Left lobe of liver (tissue), 2 donors: ENCODE measurements at regions not wholly inside any gene's neighbourhood (a gene's known extent, or its start where the extent isn't known, plus 50 kb on each side); places are given as distances from the start of the nearest gene placed in this dataset.
A peak's percentile ranks its signal among the peaks of the same experiment; 100 is the strongest.

Source experiments
- ATAC-seq: fragments of 200-7000 bp; cut with Tn5 transposase; one replicate; pipeline ENCODE4 v1.9.1; 2020; ENCODE audit warnings: mild to moderate bottlenecking, moderate library complexity
- DNase-seq: peaks from one replicate; pipeline ENCODE4 v3.0.0-alpha.2; 2020; ENCODE audit warnings: low spot score
- donor health status: DM: no; HTN: no; CAD: no; lungs with moderate emphysema.
- donor health status: DM: no; HTN: yes; CAD: no.

DNA sequence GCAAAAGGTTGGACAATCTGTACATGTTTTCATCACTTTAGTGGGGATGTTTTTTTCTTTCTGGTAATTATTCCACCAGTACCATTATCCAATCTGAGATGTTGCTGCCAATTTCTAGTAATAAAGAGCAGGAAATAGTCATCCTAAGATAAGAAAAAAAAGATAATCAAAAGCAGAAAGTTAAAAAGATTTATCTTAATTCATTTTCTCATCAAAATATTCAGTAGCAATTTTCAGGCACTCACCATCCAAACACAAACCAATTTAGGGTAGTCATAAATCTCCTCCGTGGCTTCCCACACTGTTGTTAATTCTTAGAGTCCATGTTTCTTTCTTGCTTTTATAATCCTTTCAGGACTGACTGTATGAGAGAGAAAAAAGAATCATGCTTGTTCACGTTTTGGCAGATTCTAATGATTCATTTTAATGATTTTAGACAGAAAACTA, 263.7 kb upstream of the UGT8 start:
- ATAC-seq (no peak), DNase-seq (no peak)

DNA sequence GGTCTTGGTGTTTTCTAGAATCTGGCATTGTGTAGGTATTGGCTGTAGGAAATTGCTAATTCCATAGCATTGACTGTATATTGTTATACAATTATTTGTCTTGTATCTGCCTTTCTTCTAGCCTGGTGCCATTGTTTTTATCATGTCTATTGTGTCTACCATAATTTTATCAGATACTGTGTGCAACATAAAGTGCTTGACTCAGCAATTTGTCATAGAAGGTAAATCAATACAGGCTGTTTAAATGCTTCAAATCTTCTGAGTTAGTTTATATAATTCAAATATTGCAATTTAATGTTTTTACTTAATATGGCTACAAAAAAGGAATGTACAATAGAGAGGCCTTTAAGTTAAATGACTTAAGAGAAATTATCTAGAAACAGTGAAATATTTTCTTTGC, 263.3 kb upstream of the UGT8 start:
- DNase-seq (no peak), ATAC-seq (no peak)

DNA sequence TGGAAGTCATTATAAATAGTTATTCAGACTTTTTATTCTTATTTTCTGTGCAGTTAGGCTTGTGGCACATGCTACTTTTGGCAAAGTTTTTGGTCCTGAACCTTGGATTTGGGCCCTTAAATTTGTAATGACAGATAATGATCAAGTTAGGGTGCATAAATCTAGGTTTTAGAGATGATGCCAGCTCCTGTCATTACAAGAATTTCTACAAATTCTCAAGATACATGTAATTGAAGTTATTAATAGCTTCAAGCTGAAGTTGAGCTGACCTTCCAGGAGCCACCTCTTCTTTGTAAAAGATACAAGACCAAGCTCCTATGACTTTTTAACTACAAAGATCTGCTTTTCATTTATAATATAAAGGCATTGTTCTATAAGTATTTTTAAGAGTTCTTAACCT, 255.6 kb upstream of the UGT8 start:
- DNase-seq, result no peak
- ATAC-seq, result no peak

DNA sequence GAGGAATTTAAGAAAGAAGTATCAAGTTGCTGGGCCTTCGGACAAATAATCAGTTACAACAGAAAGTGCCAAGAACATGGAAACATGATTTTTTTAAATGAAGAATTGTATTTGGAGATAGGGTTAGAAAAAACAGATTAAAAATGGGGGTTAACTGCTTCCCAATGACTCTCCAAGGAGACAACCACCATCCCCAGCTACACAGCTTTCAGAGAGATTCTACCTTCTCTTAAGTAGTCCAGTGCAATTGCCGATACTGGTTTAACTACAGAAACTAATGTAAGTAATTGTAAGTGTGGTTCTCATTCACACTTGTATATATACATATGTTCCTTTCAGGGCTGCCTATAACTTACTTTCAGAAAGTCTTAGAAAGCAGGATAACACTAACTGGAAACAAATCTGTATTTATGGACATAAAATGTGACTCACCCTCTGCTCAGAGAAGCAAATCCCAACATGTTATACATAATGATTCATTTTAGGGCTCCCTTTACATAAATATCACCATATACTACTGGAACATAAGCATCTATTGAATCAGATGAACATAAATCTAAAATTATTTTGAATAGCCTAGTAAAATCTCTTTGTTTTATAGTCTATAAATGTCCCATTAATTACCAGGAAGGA, 248.9 kb upstream of the UGT8 start:
- DNase-seq (no peak), ATAC-seq (no peak)

DNA sequence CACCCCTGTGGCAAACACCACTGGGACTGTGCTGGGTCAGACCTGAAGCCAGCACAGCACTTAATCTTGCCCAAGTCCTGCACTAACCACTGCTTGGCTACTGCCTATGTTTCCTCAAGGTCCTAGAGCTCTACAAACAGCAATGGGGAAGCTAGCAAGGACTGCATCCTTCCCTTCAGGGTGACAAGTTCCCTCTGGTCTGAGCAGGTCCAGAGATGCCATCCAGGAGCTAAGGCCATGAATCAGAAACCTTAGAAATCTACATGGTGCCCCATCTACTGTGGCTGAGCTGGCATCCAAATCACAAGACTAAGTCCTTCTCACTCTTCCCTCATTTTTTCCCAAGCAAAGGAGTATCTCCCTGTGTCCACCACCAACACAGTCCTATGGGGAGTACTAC, 239.7 kb upstream of the UGT8 start:
- no peak for ATAC-seq
- DNase-seq, result no peak

DNA sequence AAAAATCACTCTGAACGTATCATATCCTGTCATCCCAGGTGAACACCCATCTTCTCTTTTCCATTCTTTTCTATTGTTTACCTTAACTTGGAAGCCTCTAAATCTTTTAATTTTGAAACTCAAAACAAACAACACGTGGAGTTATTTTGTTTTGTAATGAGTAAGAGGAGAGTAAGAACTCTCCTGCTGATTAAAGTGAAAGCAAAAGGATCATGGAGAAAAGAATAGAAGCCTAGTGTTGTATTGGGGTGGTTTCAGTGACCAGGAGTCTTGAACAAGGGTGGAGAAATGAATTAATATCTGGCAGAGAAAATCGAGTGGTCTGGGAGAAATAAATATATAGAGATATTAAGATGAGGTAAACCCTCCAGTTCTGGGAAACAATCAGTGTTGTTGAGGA, 237.4 kb upstream of the UGT8 start:
- DNase-seq, result no peak
- no peak for ATAC-seq

DNA sequence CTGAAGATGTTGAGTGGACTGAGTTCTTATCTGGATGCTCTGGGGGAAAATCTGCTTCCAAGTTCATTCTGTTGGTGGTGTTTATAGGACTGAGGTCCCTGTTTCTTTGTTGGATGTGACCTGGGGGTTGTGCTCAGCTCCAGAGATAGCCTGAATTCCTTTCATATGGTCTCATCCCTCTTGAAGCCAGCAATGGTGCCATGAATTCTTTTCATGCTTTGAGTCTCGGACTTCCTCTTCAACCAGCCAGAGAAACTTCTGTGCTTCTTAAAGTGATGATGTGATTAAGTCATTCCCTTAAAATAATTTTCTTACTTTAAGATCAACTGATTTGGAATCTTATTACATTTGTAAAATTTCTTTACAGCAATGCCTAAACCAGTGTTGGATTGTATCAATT, 233.8 kb upstream of the UGT8 start:
- DNase-seq, result no peak
- no peak for ATAC-seq

DNA sequence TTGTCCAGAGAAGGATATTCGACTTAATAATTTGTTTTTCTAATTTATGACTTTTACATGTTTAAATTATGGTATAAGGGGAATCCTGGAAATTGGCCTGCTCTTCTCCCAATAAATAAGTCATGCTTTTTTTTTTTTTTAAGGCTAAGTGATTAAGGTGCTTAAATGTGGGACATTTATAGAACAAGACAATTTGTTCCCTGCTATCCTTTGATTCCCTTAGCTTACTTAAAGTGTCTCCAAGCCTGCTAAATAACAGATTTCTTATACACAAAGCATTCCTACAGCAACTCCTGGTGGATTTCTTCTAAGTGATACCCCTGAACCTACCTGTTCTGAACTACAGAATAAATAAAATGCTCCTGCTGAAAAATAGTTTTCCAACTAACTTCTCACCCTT, 233.0 kb upstream of the UGT8 start:
- ATAC-seq (no peak), DNase-seq (no peak)

DNA sequence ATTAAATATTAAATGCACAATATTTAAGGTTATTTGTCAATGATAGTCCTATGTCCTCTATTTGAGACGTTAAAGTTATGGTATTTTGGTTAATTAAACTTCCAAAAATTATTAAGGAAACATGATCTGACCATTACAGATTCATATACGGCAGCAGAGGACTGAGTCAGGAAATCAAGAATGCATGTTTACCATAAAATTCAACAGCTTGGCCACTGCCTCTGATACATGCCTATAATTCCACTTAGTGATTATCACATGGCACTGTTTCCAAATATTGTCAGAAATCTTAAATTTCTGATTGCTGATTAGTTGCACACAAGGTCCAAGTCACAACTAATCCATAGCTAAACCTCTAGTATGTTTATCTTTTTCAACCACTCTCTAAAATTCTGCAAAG, 232.2 kb upstream of the UGT8 start:
- DNase-seq (no peak), ATAC-seq (no peak)

DNA sequence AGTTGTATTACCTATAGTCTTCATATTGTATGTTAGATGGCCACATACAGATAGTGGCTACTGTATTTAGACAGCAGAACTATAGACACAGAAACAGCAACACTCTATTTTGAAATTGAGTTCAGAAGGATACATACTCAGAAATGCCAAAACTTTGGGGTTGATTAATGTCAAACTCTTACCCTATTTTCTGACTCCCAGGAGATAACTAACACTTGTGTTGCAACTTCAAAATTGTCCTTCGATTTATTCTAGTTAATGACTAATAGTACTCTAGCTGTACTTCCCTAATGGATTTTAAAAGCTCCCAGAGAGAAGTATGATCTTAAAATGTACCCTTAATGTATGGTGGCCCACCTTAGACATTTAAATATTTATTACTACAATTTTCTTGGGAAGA, 229.9 kb upstream of the UGT8 start:
- DNase-seq (no peak), ATAC-seq (peak; percentile 79)

DNA sequence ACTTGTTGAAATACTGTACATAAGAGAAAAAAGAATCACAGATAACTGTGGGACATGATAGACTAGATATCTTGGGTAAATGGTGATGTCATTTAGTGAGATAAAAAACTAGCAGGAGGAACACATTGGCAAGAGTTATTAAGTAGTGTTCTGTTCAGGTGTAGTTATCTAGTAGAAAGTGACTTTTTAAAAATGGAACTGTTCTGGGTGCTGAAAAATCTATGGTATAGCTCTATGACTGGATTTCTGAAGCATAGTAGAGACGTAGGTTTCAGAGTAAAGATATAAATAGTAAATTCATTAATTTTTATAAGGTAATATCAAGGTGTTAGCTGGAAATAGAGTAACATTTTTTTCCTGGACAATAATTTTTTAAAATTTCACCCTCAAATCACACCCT, 225.1 kb upstream of the UGT8 start:
- DNase-seq (no peak), ATAC-seq (no peak)

DNA sequence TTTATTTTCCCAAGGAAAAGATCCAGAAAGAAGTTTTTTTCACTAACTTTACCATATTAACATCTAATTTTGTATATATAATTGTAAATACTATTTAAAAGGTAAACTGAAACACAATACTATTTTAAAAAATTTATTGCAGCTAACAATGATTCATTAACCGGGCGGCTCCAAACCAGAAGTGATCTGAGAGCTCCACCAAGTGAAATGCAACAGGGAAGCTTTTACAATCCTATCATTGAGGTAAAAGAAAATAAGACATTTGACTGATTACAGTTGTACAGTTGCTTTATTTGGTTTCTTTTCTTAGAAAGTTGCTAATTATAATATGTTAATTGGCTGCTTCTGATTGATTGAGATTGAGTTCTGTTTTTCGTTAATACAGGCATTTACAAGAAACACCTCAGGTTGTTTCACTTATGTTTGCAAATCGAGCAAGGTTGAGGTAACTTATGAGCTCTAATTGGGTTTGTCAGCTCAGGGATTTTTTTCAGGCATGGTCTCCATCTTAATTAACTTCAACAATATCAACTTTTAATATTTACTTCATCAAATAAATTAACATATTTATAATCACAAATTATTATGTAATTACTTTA, 220.2 kb upstream of the UGT8 start:
- no peak for DNase-seq
- ATAC-seq, result peak; percentile 51

DNA sequence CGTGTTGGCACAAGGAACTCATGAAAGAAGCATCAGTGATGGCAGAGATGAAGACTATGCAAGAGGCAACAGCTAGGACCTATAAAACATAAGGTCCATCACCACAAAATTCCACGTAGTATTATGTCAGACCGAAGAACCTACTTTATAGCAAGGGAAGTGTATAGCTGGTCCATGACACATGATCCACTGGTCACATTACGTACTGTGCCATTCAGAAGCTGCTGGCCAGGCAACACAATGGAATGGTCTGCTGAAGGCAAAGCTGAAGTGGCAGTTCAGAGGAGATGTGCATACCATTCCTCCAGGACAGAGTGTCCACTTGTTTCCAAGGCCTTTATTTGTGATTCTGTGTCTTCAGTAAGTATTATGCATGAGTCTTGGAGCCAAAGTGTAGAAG, 215.5 kb upstream of the UGT8 start:
- ATAC-seq (no peak), DNase-seq (no peak)

DNA sequence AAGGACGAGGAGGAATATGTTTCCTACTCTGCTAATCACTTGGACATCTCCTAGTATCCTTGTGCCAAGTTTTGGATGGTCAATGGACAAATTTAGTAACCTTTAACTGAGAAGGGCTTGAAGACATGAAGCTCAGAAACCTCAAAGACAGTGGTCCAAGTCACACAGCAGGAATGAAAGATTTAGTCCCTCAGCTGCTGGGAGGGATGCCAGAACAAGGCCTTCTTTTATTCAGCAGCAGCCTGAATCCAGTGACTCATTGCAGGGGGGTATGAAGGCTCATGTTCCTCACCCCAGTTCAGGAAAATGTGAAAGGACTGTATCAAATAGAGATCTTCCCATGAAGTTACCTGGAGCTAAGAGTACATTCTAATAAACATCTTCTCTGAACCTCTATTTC, 214.9 kb upstream of the UGT8 start:
- no peak for ATAC-seq
- no peak for DNase-seq

DNA sequence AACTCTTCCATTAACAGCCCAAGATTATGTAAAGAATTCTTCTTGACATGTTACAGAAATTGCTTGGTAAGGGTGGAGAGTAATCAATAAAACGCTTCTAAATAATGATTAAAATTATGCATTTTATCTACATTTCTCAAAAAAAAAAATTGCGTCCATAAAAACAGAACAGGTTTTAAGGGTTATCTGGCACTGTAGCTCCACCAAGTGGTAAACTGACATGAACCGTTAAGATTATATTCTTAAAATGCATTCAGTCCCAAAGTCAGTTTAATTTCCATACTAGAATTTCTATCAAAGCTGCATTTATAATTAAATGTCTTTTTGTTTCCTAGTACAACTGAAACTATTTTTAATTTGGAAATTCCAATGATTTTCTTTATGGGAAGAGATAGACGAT, 214.0 kb upstream of the UGT8 start:
- DNase-seq (no peak), ATAC-seq (peak; percentile 50)

DNA sequence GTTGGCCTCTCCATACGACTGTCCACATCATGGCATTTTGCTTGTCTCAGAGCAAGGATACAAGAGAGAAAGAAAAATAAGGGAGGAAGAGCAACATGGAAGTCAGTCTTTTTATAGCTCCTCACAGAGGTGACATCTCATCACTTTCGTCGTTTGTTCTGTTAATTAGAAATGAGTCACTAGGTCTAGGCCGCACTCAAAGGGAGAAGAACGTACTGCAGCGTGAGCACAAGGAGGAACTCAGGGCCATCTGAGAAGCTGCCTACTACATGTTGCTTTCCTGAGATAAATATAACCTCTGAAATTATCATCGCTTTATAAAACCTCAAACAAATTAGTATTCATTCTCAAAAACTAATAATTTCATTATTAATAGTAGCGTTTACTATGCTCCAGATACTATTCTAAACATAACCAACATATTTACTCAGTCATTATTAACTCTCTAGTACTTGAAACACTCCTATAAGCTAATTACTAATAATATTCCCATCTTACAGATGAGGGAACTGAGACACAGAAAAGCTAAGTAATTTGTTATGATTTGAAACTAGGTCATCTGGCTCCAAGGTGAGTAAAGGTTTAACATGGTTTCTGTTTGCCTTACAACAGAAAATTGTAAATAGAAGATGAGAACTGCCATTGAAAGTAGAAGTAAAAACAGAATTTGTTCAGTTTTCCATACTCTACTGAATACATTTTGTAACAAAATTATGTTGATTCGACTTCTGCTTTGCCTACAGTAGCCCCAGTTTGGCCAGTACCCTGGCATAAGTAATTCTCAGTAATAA, 213.2 kb upstream of the UGT8 start:
- no peak for ATAC-seq

DNA sequence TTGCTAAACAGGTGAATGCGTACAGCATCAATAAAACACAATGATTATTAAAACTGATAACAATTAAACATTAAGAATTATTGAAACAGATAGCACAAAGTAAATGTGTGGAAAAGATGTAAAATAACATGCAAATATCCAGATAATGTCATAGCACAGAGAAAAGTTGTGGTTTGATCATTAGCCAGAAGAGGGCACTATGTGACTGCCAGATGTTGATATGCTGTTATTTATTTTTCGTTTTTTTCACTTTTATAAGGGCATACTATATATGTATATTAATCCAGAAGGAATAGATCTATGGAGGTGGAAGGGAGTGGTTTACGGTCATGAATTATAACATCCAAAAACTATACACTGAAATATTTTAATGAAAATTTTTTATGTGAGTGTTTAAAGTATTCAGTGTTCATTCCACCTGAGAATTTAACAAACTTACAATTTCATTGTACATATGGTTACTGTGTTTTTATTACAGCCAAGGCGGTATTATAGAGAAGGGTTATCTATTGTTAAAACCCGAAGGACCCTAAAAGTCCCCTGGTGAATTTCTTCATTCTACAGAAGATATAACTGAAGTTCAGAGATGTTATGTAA, 211.9 kb upstream of the UGT8 start:
- DNase-seq (no peak), ATAC-seq (peak; percentile 70)

More for the DNA sequence above, 213.2 kb upstream of the UGT8 start:
- no peak for DNase-seq

DNA sequence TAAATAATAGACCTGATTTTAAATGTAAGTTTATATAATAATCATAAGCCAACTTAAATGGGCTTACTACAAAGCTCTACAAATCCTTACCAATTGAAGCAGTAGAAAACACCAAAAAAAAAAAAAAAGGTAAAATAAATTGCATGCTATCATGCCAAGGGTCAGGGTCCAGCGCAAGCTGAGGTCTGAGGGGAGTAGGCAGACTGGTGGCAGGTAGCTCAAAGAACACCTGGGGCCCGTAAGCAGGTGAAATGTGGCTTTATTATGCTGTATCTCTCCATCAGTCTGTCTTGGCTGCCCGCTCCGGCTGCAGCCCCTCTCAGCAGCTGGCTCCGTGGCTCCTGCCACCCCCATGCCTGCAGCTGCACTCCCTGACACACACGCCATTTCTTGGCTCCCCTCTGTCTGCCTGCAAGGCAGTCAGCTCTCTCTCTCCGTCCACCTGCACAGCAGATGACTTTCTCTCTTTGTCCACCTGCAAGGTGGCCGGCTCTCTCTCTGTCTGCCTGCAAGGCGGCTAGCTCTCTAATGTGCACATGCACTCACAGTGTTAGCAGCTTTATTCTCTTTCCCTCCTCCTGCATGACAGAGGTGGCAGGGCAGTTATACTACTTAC, 209.4 kb upstream of the UGT8 start:
- ATAC-seq (no peak), DNase-seq (no peak)

DNA sequence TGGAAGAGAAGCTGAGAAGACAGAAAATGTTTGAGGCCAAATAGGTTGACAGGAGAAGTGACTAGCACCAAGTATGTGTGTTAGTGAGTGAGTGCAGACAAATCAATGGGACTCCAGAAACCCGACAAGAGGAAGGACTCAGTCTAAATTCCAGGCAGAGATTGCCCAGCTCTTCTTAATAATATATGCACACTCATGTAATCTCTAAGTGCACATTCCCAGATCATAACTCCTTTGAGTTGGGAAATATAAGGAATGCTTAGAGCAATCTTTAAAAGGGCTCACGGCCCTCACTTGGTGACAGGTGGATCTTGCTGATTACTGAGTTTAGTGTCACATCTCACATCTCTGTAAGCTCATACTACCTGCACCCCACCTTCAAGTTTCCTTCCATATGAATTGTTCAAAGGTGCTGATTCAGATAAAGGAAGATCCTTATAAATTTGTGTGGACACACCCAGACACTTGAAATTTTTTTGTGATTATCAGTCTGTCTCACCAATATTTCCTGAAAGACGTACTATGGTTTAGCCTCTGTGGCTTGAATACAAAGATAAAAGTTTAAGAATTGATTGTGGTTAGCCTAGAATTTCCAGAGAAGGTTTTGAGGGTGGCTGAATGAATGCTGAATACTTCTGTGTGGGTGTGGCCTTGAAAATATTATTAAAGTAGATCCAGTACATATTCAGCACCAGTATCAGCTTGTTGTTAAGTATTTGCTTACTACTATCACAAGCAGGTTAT, 205.1 kb upstream of the UGT8 start:
- DNase-seq (no peak), ATAC-seq (no peak)

DNA sequence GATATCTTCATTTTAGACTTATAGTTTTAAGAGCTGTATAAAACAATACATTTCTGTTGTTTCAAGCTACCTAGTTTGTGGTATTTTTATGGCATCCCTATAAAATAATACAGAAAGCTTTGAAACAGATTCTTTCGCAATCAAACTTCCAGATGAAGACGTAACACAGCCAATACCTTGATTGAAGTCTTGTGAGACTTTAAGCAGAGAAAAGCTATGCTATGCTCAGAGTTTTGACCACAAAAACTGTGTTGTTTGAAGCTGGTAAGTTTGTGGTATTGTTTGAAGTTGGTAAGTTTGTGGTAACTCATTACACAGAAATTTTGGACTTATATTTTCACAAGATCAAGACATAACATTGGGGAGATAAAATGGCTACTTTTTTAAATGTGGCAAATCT, 201.8 kb upstream of the UGT8 start:
- ATAC-seq, result no peak
- DNase-seq, result no peak

DNA sequence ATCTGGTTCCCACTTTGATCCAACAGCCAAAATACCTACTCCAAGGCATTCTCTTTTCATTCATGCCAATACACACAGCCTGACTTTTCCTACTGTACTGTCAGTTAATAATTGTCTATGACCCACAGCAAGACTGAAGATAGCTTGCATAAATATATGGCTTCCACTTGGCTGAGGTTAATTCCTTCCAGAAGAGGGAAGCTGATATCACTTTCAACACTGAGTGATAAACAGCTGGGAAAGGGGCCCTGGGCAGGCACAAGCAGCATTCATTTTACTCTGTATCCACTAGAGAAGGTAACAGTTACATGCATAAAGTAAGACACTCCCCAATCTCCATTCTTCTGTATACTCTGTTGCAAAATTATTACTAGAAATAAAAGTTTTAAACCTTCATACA, 200.2 kb upstream of the UGT8 start:
- DNase-seq (no peak), ATAC-seq (no peak)
